H1 (cell line): ENCODE measurements at regions not wholly inside any gene's neighbourhood (a gene's known extent, or its start where the extent isn't known, plus 50 kb on each side); places are given as distances from the start of the nearest gene placed in this dataset.

ENCODE experiments used
- HDAC2 ChIP-seq, 2 experiments: fragments of 300-600 bp in 1 of 2; sonication (generic) in 1 of 2; IDR thresholded peaks; 2 replicates each; pipeline ENCODE4 v1.6.1; 2011 to 2012; ENCODE audit warnings: low read depth in 2 of 2, low read length in 2 of 2, mild to moderate bottlenecking in 2 of 2, moderate library complexity in 2 of 2, borderline replicate concordance in 1 of 2, inconsistent platforms in 1 of 2
- HDAC6 ChIP-seq: IDR thresholded peaks from one replicate; pipeline ENCODE4 v1.7.1; 2012; ENCODE audit warnings: low read depth, mild to moderate bottlenecking, inconsistent platforms, low read length, moderate library complexity
- TF ChIP-seq, protein P1 (sequence below), 3 experiments: IDR thresholded peaks; 1 replicate in 2 of 3; 2 replicates in 1 of 3; pipeline versions ENCODE4 v1.5.1 to v1.6.1; 2011; ENCODE audit warnings: low read length in 3 of 3, mild to moderate bottlenecking in 3 of 3, inconsistent platforms in 2 of 3, low read depth in 1 of 3, moderate library complexity in 1 of 3; ENCODE audit not compliant: insufficient read depth in 1 of 3; ENCODE audit errors: control extremely low read depth in 1 of 3

DNA sequence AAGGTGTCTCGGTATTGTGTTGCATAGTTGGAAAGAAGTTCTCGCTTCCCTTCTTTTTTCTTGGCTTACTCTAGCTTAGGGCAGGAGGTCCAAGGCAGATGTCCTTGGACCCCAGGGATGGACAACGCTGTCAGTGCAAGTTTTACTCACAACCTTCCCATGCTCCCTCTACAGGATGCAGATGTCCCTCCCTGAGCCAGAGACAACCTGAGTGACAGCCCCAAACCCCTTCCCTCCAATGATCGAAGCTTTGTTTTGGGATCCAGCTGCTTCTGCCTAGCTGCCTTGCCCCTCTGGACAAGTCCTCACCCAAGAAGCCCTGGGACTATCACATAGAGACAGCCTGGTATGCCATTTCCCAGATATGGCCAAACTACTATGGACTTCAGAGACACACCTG lies 112.0 kb upstream of the RAP1B start (continued):
- TF ChIP-seq, protein P1, sequence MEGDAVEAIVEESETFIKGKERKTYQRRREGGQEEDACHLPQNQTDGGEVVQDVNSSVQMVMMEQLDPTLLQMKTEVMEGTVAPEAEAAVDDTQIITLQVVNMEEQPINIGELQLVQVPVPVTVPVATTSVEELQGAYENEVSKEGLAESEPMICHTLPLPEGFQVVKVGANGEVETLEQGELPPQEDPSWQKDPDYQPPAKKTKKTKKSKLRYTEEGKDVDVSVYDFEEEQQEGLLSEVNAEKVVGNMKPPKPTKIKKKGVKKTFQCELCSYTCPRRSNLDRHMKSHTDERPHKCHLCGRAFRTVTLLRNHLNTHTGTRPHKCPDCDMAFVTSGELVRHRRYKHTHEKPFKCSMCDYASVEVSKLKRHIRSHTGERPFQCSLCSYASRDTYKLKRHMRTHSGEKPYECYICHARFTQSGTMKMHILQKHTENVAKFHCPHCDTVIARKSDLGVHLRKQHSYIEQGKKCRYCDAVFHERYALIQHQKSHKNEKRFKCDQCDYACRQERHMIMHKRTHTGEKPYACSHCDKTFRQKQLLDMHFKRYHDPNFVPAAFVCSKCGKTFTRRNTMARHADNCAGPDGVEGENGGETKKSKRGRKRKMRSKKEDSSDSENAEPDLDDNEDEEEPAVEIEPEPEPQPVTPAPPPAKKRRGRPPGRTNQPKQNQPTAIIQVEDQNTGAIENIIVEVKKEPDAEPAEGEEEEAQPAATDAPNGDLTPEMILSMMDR (IDR thresholded peaks at IDR 0.05; ENCODE audit: control extremely low read depth in 1 of 3, insufficient read depth in 1 of 3, low read depth in 1 of 3, low read length in 3 of 3) = peak in 2 of 3 experiments; percentile 12 to 41; a peak in 2 of 4 replicates
- TF ChIP-seq HDAC6 = no peak
- no peak for TF ChIP-seq HDAC2 (IDR thresholded peaks at IDR 0.05; ENCODE audit: borderline replicate concordance in 1 of 2, low read depth in 2 of 2, low read length in 2 of 2)
